Keratinocyte (primary cell): ENCODE measurements at regions not wholly inside any gene's neighbourhood (a gene's known extent, or its start where the extent isn't known, plus 50 kb on each side); places are given as distances from the start of the nearest gene placed in this dataset.

ENCODE experiments used
- DNase-seq: peaks from one replicate; pipeline ENCODE4 v3.0.0-alpha.2; 2011; ENCODE audit warnings: low read depth, missing footprints, low spot score
- FAIRE-seq: peaks from 2 replicates; lab custom pipeline; 2011; peaks lifted over from hg19 to GRCh38; lab: Jason Lieb, UNC
- H2AFZ ChIP-seq: 2 replicates; pipeline ENCODE4 v1.6.0; 2012; ENCODE audit warnings: low read length, control low read depth, inconsistent platforms; ENCODE audit not compliant: control insufficient read depth
- H3K27ac ChIP-seq: 2 replicates; pipeline ENCODE4 v1.5.1; 2011; ENCODE audit warnings: low read length; ENCODE audit not compliant: control insufficient read depth, insufficient read depth
- H3K27me3 ChIP-seq: 3 replicates; pipeline ENCODE4 v1.6.0; 2011; ENCODE audit warnings: low read length; ENCODE audit not compliant: control insufficient read depth, insufficient read depth; ENCODE audit errors: extremely low read depth
- H3K36me3 ChIP-seq, 2 experiments: 2 replicates in 1 of 2; 3 replicates in 1 of 2; pipeline ENCODE4 v1.5.1; 2011; ENCODE audit warnings: low read length in 2 of 2, mild to moderate bottlenecking in 1 of 2; ENCODE audit not compliant: control insufficient read depth in 2 of 2, insufficient read depth in 2 of 2; ENCODE audit errors: extremely low read depth in 1 of 2
- H3K4me1 ChIP-seq: 3 replicates; pipeline ENCODE4 v1.5.1; 2011; ENCODE audit warnings: low read length; ENCODE audit not compliant: control insufficient read depth, insufficient read depth; ENCODE audit errors: extremely low read depth
- H3K4me2 ChIP-seq: 3 replicates; pipeline ENCODE4 v1.6.0; 2011; ENCODE audit warnings: low read depth, low read length; ENCODE audit not compliant: control insufficient read depth, insufficient read depth; ENCODE audit errors: extremely low read depth
- H3K4me3 ChIP-seq, 3 experiments: fragments of 200-600 bp in 1 of 3; sonication (generic) in 1 of 3; 2 replicates in 2 of 3; 3 replicates in 1 of 3; pipeline ENCODE4 v1.5.1; 2011 to 2016; ENCODE audit warnings: low read length in 3 of 3, mild to moderate bottlenecking in 3 of 3, control low read depth in 2 of 3, inconsistent platforms in 1 of 3, low read depth in 1 of 3, mixed read lengths in 1 of 3, mixed run types in 1 of 3, moderate library complexity in 1 of 3; ENCODE audit not compliant: control insufficient read depth in 2 of 3, insufficient read depth in 2 of 3; ENCODE audit errors: extremely low read depth in 1 of 3
- H3K79me2 ChIP-seq: 2 replicates; pipeline ENCODE4 v1.6.0; 2012; ENCODE audit warnings: low read length; ENCODE audit not compliant: control insufficient read depth, insufficient read depth
- H3K9ac ChIP-seq: 3 replicates; pipeline ENCODE4 v1.6.0; 2011; ENCODE audit warnings: low read length; ENCODE audit not compliant: control insufficient read depth, insufficient read depth; ENCODE audit errors: extremely low read depth
- H3K9me1 ChIP-seq: 3 replicates; pipeline ENCODE4 v1.6.0; 2011; ENCODE audit warnings: low read length; ENCODE audit not compliant: control insufficient read depth, insufficient read depth; ENCODE audit errors: extremely low read depth
- H3K9me3 ChIP-seq: 2 replicates; pipeline ENCODE4 v1.5.1; 2012; ENCODE audit warnings: low read depth, low read length; ENCODE audit not compliant: control insufficient read depth
- H4K20me1 ChIP-seq: 3 replicates; pipeline ENCODE4 v1.6.0; 2011; ENCODE audit warnings: low read length; ENCODE audit not compliant: control insufficient read depth, insufficient read depth; ENCODE audit errors: extremely low read depth
- CTCF ChIP-seq, 3 experiments: IDR thresholded peaks in 1 of 3; conservative IDR thresholded peaks in 1 of 3; optimal IDR thresholded peaks in 1 of 3; 2 replicates in 2 of 3; 3 replicates in 1 of 3; pipeline versions ENCODE3 to v1.5.1; 2011; ENCODE audit warnings: low read length in 3 of 3, mild to moderate bottlenecking in 3 of 3, moderate library complexity in 2 of 3, control low read depth in 1 of 3, inconsistent platforms in 1 of 3; ENCODE audit not compliant: insufficient read depth in 2 of 3; ENCODE audit errors: extremely low read depth in 1 of 3
- EZH2 ChIP-seq: IDR thresholded peaks from one replicate; pipeline ENCODE4 v1.6.1; 2012; ENCODE audit warnings: inconsistent platforms, mild to moderate bottlenecking, low read length, moderate library complexity
- dilution Hi-C: fragments of 300-500 bp; cut with MboI; formaldehyde crosslinking; loops from one replicate; pipeline ENCODE4 v1.7.0; 2020; ENCODE audit warnings: low sequenced_read_pairs; ENCODE audit not compliant: extremely low pct_ligation_motif_present

GRCh38 chr14:81715731-81716130, 182.1 kb upstream of the SEL1L start:
- H3K36me3 ChIP-seq, result no peaks in the 10 kb centered on the region
- no peaks in the 10 kb centered on the region for H3K79me2 ChIP-seq
- no peaks in the 10 kb centered on the region for H3K9me1 ChIP-seq
- dilution Hi-C loops, result no loop called here
- no peaks in the 10 kb centered on the region for H3K27me3 ChIP-seq
- H3K9ac ChIP-seq, result no peak overlapping the region
- H3K27ac ChIP-seq, result no peak overlapping the region
- FAIRE-seq (no peak), DNase-seq (no peak)
- H3K4me1 ChIP-seq, result no peaks in the 10 kb centered on the region
- H4K20me1 ChIP-seq, result no peaks in the 10 kb centered on the region
- H3K4me3 ChIP-seq, result no peak overlapping the region
- TF ChIP-seq EZH2 (no peak), CTCF (optimal IDR thresholded peaks at IDR 0.05 in 1 of 3, IDR thresholded peaks at IDR 0.05 in 1 of 3, conservative IDR thresholded peaks at IDR 0.05 in 1 of 3; ENCODE audit: extremely low read depth in 1 of 3, insufficient read depth in 2 of 3, low read length in 3 of 3) (no peak)
- H2AFZ ChIP-seq, result no peak overlapping the region
- H3K4me2 ChIP-seq, result no peak overlapping the region
- H3K9me3 ChIP-seq, result no peaks in the 10 kb centered on the region

DNA sequence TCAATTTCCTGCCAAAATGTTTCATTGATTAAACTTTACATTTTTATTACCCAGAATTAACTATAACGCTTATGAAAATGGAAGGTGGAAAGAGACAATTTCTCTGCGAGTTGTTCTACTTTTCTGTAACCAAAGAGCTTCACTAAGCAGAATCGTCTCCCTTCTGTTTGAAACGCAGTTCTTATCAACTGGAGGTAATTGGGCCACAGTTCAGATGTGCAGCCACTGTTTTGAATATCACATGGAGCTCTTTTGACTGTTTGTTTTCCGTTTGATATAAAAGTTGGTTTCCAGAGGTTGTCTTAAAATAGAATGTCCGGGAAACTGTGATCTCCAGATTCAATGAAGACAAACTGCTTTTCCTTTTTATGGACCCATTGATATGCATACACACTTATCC, 183.3 kb upstream of the SEL1L start:
- Histone ChIP-seq H3K27me3 (no peaks in the 10 kb centered on the region), H3K4me2 (no peak overlapping the region), H3K36me3 (no peaks in the 10 kb centered on the region), H3K79me2 (no peaks in the 10 kb centered on the region), H4K20me1 (no peaks in the 10 kb centered on the region), H2AFZ (no peak overlapping the region), H3K27ac (no peak overlapping the region), H3K9me1 (no peaks in the 10 kb centered on the region), H3K4me1 (no peaks in the 10 kb centered on the region), H3K9me3 (no peaks in the 10 kb centered on the region), H3K9ac (no peak overlapping the region), H3K4me3 (no peak overlapping the region)
- no peak for DNase-seq
- TF ChIP-seq EZH2 (no peak), CTCF (optimal IDR thresholded peaks at IDR 0.05 in 1 of 3, IDR thresholded peaks at IDR 0.05 in 1 of 3, conservative IDR thresholded peaks at IDR 0.05 in 1 of 3; ENCODE audit: extremely low read depth in 1 of 3, insufficient read depth in 2 of 3, low read length in 3 of 3) (no peak)
- FAIRE-seq, result no peak
- dilution Hi-C loops, result no loop called here
